ENCODE measurements at regions not wholly inside any gene's neighbourhood (a gene's known extent, or its start where the extent isn't known, plus 50 kb on each side); places are given as distances from the start of the nearest gene placed in this dataset.

- DNase-seq (ENCODE audit: low spot score), result no peak
- TF ChIP-seq CTCF (IDR thresholded peaks at IDR 0.05; ENCODE audit: extremely low read depth, insufficient read depth, missing control alignments), result no peak
- in situ Hi-C loops (cut with MboI; ENCODE audit: low pct_unique_long_range_greater_than_20kb, low sequenced_read_pairs, unreplicated experiment), result no loop called here
These were observed 73.9 kb upstream of the DAB2IP start for GRCh38 chr9:121577572-121577971.

DNA sequence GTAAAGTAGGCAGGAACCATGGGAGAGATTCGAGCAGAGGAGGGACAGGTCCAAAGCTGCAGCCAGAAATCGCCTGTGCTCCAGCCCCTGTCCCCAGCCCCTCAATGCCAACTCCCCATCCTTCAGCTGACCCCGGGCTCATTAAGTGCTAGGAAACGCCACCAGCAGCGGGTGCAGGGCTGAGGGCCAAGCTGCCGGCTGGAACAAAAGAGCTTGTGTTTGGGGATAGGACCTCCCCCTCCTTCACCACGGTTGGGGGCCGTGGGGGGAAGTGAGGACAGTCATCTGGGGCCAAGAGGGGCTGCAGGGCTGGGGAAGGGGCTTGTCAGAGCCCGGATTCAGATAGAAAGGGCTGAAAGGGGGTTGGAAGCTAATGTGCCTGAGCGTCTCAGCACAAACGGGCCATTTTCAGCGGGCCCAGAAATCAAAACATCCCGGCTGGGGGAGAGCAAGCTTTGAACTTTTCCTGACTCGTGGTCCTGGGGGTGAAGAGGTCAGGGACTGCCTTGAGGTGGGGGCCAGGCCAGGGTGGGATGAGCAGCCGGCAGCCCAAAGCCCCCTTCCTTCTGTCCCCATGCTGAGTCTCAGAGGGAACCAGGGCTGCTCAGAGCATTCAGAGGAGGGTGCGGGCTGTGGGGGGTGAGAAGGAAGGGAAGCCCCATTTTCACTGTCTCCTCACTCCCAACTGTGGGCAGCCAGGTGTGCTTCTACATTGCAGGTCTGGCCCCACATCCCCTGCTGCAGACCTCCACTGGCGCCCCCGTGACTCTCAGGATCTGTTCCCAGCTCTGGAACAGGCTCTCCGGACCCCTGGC, 69.4 kb upstream of the DAB2IP start:
- in situ Hi-C loops (cut with MboI; ENCODE audit: low pct_unique_long_range_greater_than_20kb, low sequenced_read_pairs, unreplicated experiment), result no loop called here
- no peak for DNase-seq (ENCODE audit: low spot score)
- no peak for TF ChIP-seq CTCF (IDR thresholded peaks at IDR 0.05; ENCODE audit: extremely low read depth, insufficient read depth, missing control alignments)

DNA sequence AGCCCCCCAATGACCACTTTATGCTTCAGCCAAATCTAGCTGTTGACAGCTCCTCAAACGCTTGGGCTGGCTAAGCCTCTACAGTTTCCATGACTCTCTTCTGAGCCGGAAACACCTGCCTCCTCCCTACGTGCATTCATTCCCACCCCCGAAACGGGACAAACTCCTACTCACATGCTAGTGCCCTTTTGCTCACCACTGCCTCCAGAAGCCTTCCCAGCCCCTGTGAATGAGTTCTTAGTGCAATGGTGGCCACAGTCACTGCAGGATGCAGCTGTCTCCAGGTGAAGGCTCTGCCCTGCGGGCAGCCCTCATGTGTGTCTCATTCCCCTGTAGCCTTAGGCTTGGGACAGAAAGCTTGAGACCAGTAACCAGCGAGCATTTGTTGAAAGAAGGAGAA, 68.8 kb upstream of the DAB2IP start:
- DNase-seq (ENCODE audit: low spot score), result no peak
- no peak for TF ChIP-seq CTCF (IDR thresholded peaks at IDR 0.05; ENCODE audit: extremely low read depth, insufficient read depth, missing control alignments)
- in situ Hi-C loops (cut with MboI; ENCODE audit: low pct_unique_long_range_greater_than_20kb, low sequenced_read_pairs, unreplicated experiment), result no loop called here

DNA sequence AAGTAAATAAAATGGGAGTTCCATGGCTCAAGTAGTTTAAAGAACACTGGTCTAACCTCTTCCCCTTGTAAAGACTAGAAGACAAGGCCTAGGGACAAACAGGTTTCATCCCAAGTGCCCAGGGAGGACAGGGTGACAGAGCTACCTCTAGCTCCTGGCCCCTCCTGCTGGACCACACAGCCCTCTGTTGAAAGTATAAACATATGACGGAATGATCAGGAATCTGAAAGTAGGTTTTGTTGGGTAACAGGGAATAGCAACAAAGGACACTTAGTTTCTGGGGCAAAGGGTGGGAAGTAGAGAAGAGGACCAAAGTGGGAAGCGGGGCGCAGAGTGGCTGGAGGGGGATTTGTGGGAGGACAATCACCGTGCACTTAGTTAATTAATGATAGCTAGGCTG, 67.0 kb upstream of the DAB2IP start:
- DNase-seq (ENCODE audit: low spot score), result no peak
- in situ Hi-C loops (cut with MboI; ENCODE audit: low pct_unique_long_range_greater_than_20kb, low sequenced_read_pairs, unreplicated experiment), result no loop called here
- no peak for TF ChIP-seq CTCF (IDR thresholded peaks at IDR 0.05; ENCODE audit: extremely low read depth, insufficient read depth, missing control alignments)

DNA sequence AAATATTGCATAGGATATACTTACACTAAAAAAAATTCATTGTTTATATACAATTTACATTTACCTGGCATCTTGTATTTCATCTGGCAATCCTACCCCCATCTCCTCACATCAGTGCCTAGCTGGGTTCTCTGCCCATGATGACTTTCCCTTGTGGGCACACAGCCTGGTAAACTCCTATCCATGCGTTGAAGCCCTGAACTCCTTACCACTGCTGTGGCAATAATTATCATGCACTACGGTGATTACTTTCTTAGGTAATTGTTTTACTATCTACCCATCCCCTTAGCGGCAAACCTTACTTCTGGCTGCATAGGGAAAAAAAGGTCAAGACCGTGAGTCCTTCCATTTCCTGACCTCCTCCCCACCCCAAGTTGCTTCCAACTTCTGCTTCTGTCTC, 63.6 kb upstream of the DAB2IP start:
- no peak for DNase-seq (ENCODE audit: low spot score)
- in situ Hi-C loops (cut with MboI; ENCODE audit: low pct_unique_long_range_greater_than_20kb, low sequenced_read_pairs, unreplicated experiment), result no loop called here
- no peak for TF ChIP-seq CTCF (IDR thresholded peaks at IDR 0.05; ENCODE audit: extremely low read depth, insufficient read depth, missing control alignments)

GRCh38 chr9:121589986-121590385, 61.4 kb upstream of the DAB2IP start:
- no peak for DNase-seq (ENCODE audit: low spot score)
- in situ Hi-C loops (cut with MboI; ENCODE audit: low pct_unique_long_range_greater_than_20kb, low sequenced_read_pairs, unreplicated experiment), result no loop called here
- TF ChIP-seq CTCF (IDR thresholded peaks at IDR 0.05; ENCODE audit: extremely low read depth, insufficient read depth, missing control alignments), result no peak

All from GM13977 (cell line).